Tibial nerve (tissue), 3 donors: ENCODE measurements at regions not wholly inside any gene's neighbourhood (a gene's known extent, or its start where the extent isn't known, plus 50 kb on each side); places are given as distances from the start of the nearest gene placed in this dataset.

ENCODE experiments used
- POLR2A ChIP-seq, 2 donors: fragments of 450-650 bp; IDR thresholded peaks; one replicate each; pipeline ENCODE4 v1.6.1; 2017; ENCODE audit warnings: antibody characterized with exemption in 2 of 2, mild to moderate bottlenecking in 2 of 2, moderate library complexity in 2 of 2
- TF ChIP-seq, protein P1 (sequence below), 5 experiments: fragments of 200-600 bp in 3 of 5; fragments of 450-650 bp in 2 of 5; sonication (generic) in 3 of 5; IDR thresholded peaks; one replicate each; pipeline ENCODE4 v1.5.1; 2016 to 2019; ENCODE audit warnings: antibody characterized with exemption in 5 of 5, mild to moderate bottlenecking in 3 of 5, moderate library complexity in 2 of 5

DNA sequence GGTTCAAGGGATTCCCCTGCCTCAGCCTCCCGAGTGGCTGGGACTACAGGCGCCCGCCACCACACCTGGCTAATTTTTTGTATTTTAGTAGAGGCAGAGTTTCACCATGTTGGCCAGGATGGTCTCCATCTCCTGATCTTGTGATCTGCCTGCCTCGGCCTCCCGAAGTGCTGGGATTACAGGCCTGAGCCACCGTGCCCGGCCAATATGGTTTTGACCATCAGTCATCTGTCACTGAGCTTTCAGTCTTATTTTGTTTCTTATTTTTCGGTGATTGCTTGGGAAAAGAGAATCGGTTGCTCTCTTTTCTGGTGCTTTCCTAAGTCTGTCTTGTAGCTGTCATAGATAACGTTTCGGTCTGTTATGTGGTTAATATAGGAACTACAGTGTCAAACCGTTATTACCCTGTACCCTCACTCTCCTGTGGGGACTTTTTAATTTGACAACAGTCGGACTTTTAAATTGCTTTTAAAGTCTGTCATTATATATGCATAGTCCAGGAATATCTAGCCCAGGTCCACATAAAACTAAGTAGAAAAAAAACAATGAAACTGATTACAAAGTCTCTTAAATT, 453.4 kb downstream of the KCNJ18 start:
- TF ChIP-seq, protein P1, sequence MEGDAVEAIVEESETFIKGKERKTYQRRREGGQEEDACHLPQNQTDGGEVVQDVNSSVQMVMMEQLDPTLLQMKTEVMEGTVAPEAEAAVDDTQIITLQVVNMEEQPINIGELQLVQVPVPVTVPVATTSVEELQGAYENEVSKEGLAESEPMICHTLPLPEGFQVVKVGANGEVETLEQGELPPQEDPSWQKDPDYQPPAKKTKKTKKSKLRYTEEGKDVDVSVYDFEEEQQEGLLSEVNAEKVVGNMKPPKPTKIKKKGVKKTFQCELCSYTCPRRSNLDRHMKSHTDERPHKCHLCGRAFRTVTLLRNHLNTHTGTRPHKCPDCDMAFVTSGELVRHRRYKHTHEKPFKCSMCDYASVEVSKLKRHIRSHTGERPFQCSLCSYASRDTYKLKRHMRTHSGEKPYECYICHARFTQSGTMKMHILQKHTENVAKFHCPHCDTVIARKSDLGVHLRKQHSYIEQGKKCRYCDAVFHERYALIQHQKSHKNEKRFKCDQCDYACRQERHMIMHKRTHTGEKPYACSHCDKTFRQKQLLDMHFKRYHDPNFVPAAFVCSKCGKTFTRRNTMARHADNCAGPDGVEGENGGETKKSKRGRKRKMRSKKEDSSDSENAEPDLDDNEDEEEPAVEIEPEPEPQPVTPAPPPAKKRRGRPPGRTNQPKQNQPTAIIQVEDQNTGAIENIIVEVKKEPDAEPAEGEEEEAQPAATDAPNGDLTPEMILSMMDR (IDR thresholded peaks at IDR 0.05): no peak
- no peak for TF ChIP-seq POLR2A (IDR thresholded peaks at IDR 0.05)
